DND-41 (cell line): ENCODE measurements at regions not wholly inside any gene's neighbourhood (a gene's known extent, or its start where the extent isn't known, plus 50 kb on each side); places are given as distances from the start of the nearest gene placed in this dataset.
A peak's percentile ranks its signal among the peaks of the same experiment; 100 is the strongest.
"Not testable (repeated sequence)": the region's sequence is repeated elsewhere in the genome, so short reads cannot be mapped to it uniquely, and the experiment has no call there.

ENCODE experiments used
- ATAC-seq: fragments of 200-7000 bp; cut with Tn5 transposase; 3 replicates; pipeline ENCODE4 v1.9.1; 2021; ENCODE audit warnings: low read depth; ENCODE audit not compliant: insufficient read depth
- DNase-seq: peaks from one replicate; pipeline ENCODE4 v3.0.0-alpha.2; 2020
- H2AFZ ChIP-seq: 2 replicates; pipeline ENCODE4 v1.6.0; 2012; ENCODE audit warnings: low read depth, low read length
- H3K27ac ChIP-seq: 2 replicates; pipeline ENCODE4 v1.5.1; 2012; ENCODE audit warnings: low read length, inconsistent platforms
- H3K27me3 ChIP-seq: fragments of 200-600 bp; sonication (generic); 2 replicates; pipeline ENCODE4 v1.6.0; 2012; ENCODE audit warnings: low read length, mild to moderate bottlenecking, inconsistent platforms; ENCODE audit not compliant: insufficient read depth, poor library complexity
- H3K36me3 ChIP-seq: 2 replicates; pipeline ENCODE4 v1.5.1; 2012; ENCODE audit warnings: low read length, inconsistent platforms; ENCODE audit not compliant: insufficient read depth
- H3K4me1 ChIP-seq: 2 replicates; pipeline ENCODE4 v1.5.1; 2012; ENCODE audit warnings: mild to moderate bottlenecking, low read length; ENCODE audit not compliant: insufficient read depth
- H3K4me2 ChIP-seq: 2 replicates; pipeline ENCODE4 v1.6.0; 2012; ENCODE audit warnings: mild to moderate bottlenecking, moderate library complexity, low read length, inconsistent platforms; ENCODE audit not compliant: insufficient read depth
- H3K4me3 ChIP-seq, 2 experiments: fragments of 200-600 bp in 1 of 2; shearing (Covaris generic) in 1 of 2; 2 replicates each; pipeline ENCODE4 v1.5.1; 2012 to 2016; ENCODE audit warnings: inconsistent platforms in 2 of 2, low read length in 2 of 2, mild to moderate bottlenecking in 2 of 2, low read depth in 1 of 2, moderate library complexity in 1 of 2
- H3K79me2 ChIP-seq: 2 replicates; pipeline ENCODE4 v1.6.0; 2012; ENCODE audit warnings: low read length, inconsistent platforms; ENCODE audit not compliant: insufficient read depth
- H3K9ac ChIP-seq: 2 replicates; pipeline ENCODE4 v1.6.0; 2012; ENCODE audit warnings: low read depth, mild to moderate bottlenecking, inconsistent platforms, low read length, moderate library complexity
- H3K9me3 ChIP-seq: 2 replicates; pipeline ENCODE4 v1.5.1; 2012; ENCODE audit warnings: low read length, moderate library complexity, mild to moderate bottlenecking, inconsistent platforms; ENCODE audit not compliant: insufficient read depth, severe bottlenecking
- H4K20me1 ChIP-seq: 2 replicates; pipeline ENCODE4 v1.6.0; 2012; ENCODE audit warnings: low read length; ENCODE audit not compliant: insufficient read depth
- CTCF ChIP-seq: IDR thresholded peaks from 2 replicates; pipeline ENCODE4 v1.5.1; 2012; ENCODE audit warnings: borderline replicate concordance, low read length, moderate library complexity, mild to moderate bottlenecking; ENCODE audit not compliant: poor library complexity, severe bottlenecking; ENCODE audit errors: extremely low read depth
- EZH2 ChIP-seq: IDR thresholded peaks from 3 replicates; pipeline ENCODE4 v1.6.1; 2012; ENCODE audit warnings: borderline replicate concordance, low read depth, mild to moderate bottlenecking, moderate library complexity, low read length, inconsistent platforms; ENCODE audit not compliant: severe bottlenecking

DNA sequence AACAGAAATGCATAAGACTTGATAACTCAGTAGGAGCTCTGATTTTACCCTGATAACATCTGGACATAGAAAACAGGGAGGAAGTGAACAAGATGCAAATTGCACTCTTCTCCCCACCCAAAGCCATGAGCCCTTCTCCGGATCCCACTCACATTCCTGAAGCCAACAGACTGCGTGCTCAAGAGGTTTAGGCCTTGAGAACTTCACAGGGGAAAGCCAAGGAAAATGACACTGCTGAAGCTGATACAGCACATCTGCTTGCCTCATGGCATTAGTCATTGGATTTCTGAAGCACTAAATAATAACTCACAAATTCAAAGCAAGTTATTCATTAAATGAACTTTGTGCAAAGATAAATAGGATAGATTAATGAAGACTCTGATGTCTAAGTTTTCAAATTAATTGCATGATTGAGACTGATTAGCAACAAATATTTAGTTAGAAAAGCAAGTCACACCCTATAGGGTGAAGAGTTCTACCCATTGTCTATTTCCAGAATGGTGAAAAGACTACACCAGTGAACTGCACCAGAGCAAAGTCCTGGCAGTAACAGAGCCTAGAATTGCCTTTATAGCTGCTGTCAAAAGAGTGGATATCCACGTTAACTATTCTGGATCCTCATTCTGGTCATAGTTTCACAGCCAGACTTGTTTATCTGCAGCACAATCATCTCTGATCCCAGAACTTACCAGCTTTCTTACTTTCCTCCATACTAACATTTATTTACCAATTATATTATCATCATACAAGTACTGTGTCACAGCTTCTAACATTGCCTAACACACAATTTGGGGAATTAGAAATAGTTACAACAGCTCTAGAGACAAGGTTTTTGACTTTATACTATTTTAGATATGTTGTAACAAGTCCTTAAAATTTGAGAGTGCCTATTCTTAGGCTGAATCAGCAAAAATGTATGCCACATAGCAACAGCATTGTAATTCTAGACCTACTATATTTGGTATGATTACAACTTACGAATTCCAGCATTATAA is 432.1 kb upstream of the RGMB start:
- ATAC-seq (no peak), DNase-seq (no peak)
- H3K79me2 ChIP-seq, result no peaks in the 10 kb centered on the region
- no peaks in the 10 kb centered on the region for H4K20me1 ChIP-seq
- TF ChIP-seq EZH2, result no peak
- TF ChIP-seq CTCF, result no peak
- H3K27me3 ChIP-seq, result no peaks in the 10 kb centered on the region
- H3K36me3 ChIP-seq, result no peaks in the 10 kb centered on the region
- no peak overlapping the region for H3K4me3 ChIP-seq
- H3K4me2 ChIP-seq, result no peak overlapping the region
- H3K9ac ChIP-seq, result no peak overlapping the region
- no peaks in the 10 kb centered on the region for H3K4me1 ChIP-seq
- no peak overlapping the region for H2AFZ ChIP-seq
- H3K9me3 ChIP-seq, result no peaks in the 10 kb centered on the region
- no peak overlapping the region for H3K27ac ChIP-seq

DNA sequence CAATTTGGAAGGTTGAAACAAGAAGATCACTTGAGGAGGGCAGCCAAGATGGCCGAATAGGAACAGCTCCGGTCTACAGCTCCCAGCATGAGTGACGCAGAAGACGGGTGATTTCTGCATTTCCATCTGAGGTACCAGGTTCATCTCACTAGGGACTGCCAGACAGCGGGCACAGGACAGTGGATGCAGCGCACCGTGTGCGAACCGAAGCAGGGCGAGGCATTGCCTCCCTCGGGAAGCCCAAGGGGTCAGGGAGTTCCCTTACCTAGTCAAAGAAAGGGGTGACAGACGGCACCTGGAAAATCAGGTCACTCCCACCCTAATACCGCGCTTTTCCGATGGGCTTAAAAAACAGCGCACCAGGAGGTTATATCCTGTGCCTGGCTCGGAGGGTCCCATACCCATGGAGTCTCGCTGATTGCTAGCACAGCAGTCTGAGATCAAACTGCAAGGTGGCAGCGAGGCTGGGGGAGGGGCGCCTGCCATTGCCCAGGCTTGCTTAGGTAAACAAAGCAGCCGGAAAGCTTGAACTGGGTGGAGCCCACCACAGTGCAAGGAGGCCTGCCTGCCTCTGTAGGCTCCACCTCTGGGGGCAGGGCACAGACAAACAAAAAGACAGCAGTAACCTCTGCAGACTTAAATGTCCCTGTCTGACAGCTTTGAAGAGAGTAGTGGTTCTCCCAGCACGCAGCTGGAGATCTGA is 430.4 kb upstream of the RGMB start:
- H3K27me3 ChIP-seq, result not testable (repeated sequence)

GRCh38 chr5:98349251-98349989 is 424.0 kb upstream of the RGMB start:
- Histone ChIP-seq H3K4me1 (no peaks in the 10 kb centered on the region), H4K20me1 (no peaks in the 10 kb centered on the region), H3K9ac (no peak overlapping the region), H3K4me3 (no peak overlapping the region), H3K27ac (no peak overlapping the region), H2AFZ (no peak overlapping the region), H3K27me3 (no peaks in the 10 kb centered on the region), H3K79me2 (no peaks in the 10 kb centered on the region), H3K36me3 (no peaks in the 10 kb centered on the region), H3K4me2 (no peak overlapping the region), H3K9me3 (peaks cover 3% of the 10 kb centered on the region)
- DNase-seq (no peak), ATAC-seq (no peak)
- TF ChIP-seq EZH2, result no peak
- TF ChIP-seq CTCF, result peak; percentile 58

More for the DNA sequence above, 430.4 kb upstream of the RGMB start:
- not testable (repeated sequence) for H3K36me3 ChIP-seq, H3K4me2 ChIP-seq, H3K79me2 ChIP-seq, H4K20me1 ChIP-seq, H3K27ac ChIP-seq, ATAC-seq, H3K4me1 ChIP-seq, H3K9me3 ChIP-seq, H3K9ac ChIP-seq, H2AFZ ChIP-seq, H3K4me3 ChIP-seq, DNase-seq
